ENCODE measurements at regions not wholly inside any gene's neighbourhood (a gene's known extent, or its start where the extent isn't known, plus 50 kb on each side); places are given as distances from the start of the nearest gene placed in this dataset.
"Not testable (repeated sequence)": the region's sequence is repeated elsewhere in the genome, so short reads cannot be mapped to it uniquely, and the experiment has no call there.

GRCh38 chr14:56351861-56352260 is 227.7 kb upstream of the TMEM260 start:
- no peak for DNase-seq

GRCh38 chr14:56352999-56353398 is 226.6 kb upstream of the TMEM260 start:
- no peak for DNase-seq

GRCh38 chr14:56357428-56357827 is 222.2 kb upstream of the TMEM260 start:
- no peak for DNase-seq

GRCh38 chr14:56358275-56358674 is 221.3 kb upstream of the TMEM260 start:
- DNase-seq, result no peak

- DNase-seq, result no peak
These were observed 220.6 kb upstream of the TMEM260 start for GRCh38 chr14:56358851-56359614.

GRCh38 chr14:56365663-56366062 is 213.9 kb upstream of the TMEM260 start:
- DNase-seq, result not testable (repeated sequence)

GRCh38 chr14:56367416-56367815 is 212.2 kb upstream of the TMEM260 start:
- no peak for DNase-seq

GRCh38 chr14:56371737-56372136 is 207.9 kb upstream of the TMEM260 start:
- DNase-seq, result no peak

- DNase-seq, result no peak
These were observed 205.2 kb upstream of the TMEM260 start for GRCh38 chr14:56374421-56374820.

GRCh38 chr14:56378046-56378445 is 201.6 kb upstream of the TMEM260 start:
- no peak for DNase-seq

GRCh38 chr14:56378475-56378877 is 201.1 kb upstream of the TMEM260 start:
- DNase-seq, result no peak

- DNase-seq, result no peak
These were observed 199.6 kb upstream of the TMEM260 start for GRCh38 chr14:56379956-56380355.

- no peak for DNase-seq
These were observed 193.6 kb upstream of the TMEM260 start for GRCh38 chr14:56386024-56386423.

- no peak for DNase-seq
These were observed 188.7 kb upstream of the TMEM260 start for GRCh38 chr14:56390859-56391258.

- DNase-seq, result no peak
These were observed 184.6 kb upstream of the TMEM260 start for GRCh38 chr14:56394826-56395530.

GRCh38 chr14:56400109-56400825 is 179.3 kb upstream of the TMEM260 start:
- DNase-seq, result no peak

GRCh38 chr14:56412468-56413434 is 166.8 kb upstream of the TMEM260 start:
- no peak for DNase-seq

- no peak for DNase-seq
These were observed 165.9 kb upstream of the TMEM260 start for GRCh38 chr14:56413721-56414120.

GRCh38 chr14:56414236-56414635 is 165.4 kb upstream of the TMEM260 start:
- no peak for DNase-seq

- no peak for DNase-seq
These were observed 163.4 kb upstream of the TMEM260 start for GRCh38 chr14:56416213-56416612.

- no peak for DNase-seq
These were observed 162.4 kb upstream of the TMEM260 start for GRCh38 chr14:56417173-56417572.

GRCh38 chr14:56419750-56420149 is 159.8 kb upstream of the TMEM260 start:
- no peak for DNase-seq

GRCh38 chr14:56422221-56422620 is 157.4 kb upstream of the TMEM260 start:
- no peak for DNase-seq
